ENCODE measurements at regions not wholly inside any gene's neighbourhood (a gene's known extent, or its start where the extent isn't known, plus 50 kb on each side); places are given as distances from the start of the nearest gene placed in this dataset.

DNA sequence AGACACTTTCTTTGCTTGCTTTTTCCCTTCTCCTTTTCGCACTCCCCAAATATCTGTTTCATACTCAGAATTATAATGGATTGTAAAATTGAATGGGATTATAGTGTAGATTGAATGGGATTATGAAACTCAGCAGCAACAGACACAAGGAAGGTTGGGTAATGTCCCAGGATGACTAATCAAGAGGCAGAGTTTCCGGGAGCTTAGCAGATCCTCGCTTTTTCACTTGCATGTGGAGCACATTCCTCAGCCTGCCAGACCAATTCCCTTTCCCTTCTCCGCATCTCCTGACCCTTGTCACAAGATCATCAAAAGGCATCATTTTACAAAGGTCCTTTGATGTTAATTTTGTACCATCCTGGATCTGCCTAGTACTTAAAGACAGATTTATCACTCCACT is 55.1 kb upstream of the SLC1A1 start:
- Histone ChIP-seq H3K9ac (ENCODE audit: low read length) (no peak overlapping the region), H3K4me3 (ENCODE audit: low read length) (no peak overlapping the region), H3K9me3 (ENCODE audit: control insufficient read depth, low read length) (peaks cover 3% of the 10 kb centered on the region), H3K27me3 (replicated peaks; ENCODE audit: control insufficient read depth, insufficient read depth, low read length) (no peaks in the 10 kb centered on the region), H3K36me3 (ENCODE audit: control insufficient read depth, insufficient read depth, low read length, severe bottlenecking) (no peaks in the 10 kb centered on the region), H3K4me1 (ENCODE audit: control insufficient read depth, insufficient read depth, low read length) (peaks cover 15% of the 10 kb centered on the region)
- DNase-seq (ENCODE audit: low read depth) = peak; percentile 47

DNA sequence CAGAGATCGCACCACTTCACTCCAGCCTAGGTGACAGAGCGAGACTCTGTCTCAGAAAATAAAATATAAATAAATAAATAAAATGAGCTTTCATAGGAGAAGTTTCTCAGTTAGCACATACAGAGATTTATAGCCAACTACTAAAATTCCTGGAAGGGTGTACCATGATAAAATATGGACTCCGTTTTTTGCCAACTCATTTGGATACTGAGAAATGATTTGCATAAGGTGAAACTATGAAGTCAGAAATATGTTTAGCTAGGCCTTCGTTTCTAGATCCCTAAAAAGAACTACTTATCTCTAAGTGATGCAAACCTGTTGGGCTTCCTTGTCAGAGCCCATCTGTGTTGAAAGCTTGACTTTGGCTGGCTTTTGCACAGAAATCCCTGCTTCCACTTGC is 56.9 kb upstream of the SLC1A1 start:
- Histone ChIP-seq H3K9ac (ENCODE audit: low read length) (no peak overlapping the region), H3K9me3 (ENCODE audit: control insufficient read depth, low read length) (no peaks in the 10 kb centered on the region), H3K36me3 (ENCODE audit: control insufficient read depth, insufficient read depth, low read length, severe bottlenecking) (no peaks in the 10 kb centered on the region), H3K4me1 (ENCODE audit: control insufficient read depth, insufficient read depth, low read length) (peaks cover 21% of the 10 kb centered on the region), H3K4me3 (ENCODE audit: low read length) (no peak overlapping the region), H3K27me3 (replicated peaks; ENCODE audit: control insufficient read depth, insufficient read depth, low read length) (no peaks in the 10 kb centered on the region)
- no peak for DNase-seq (ENCODE audit: low read depth)

DNA sequence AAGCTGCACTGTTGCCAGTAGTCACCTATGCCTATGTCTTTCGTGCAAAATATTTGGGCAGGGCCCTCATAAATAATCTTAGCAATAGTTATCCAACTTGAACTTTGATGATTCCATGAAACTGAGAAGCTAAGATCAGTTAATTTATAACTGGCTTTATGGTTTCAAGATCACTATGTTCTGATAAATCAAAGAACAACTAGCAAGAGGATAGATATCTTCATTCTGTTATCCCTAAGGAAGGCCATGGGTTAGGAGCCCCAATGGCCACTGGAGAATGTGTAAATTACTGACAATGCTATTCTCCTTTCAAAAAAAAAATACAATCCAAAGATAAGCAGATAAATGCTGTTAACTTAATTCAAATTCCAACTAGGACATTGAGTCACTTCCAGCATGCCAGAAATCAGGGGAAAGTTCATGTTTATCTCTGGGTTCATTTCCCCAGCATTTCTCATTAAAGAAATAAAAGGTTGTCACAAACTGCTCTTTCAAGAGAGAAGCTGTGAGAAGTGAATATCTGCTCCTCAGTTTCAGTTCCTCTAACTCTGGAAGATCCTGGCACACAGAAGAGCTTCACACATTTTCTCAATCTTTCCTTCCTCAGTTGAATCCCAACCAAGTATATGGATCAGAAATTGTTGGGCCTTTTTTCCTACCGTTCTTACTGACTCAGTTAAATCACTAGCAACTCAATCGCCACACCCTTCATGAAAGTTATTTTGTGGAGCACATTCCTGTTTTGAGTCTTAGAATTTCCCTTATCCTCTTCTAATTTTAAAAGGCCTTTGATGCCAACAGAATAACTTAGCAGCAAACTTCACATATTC is 59.6 kb upstream of the SLC1A1 start:
- no peaks in the 10 kb centered on the region for H3K9me3 ChIP-seq (ENCODE audit: control insufficient read depth, low read length)
- H3K4me1 ChIP-seq (ENCODE audit: control insufficient read depth, insufficient read depth, low read length) = peaks cover 30% of the 10 kb centered on the region
- H3K4me3 ChIP-seq (ENCODE audit: low read length) = peak overlapping the region; percentile 45
- H3K9ac ChIP-seq (ENCODE audit: low read length) = peak overlapping the region; percentile 77
- H3K27me3 ChIP-seq (replicated peaks; ENCODE audit: control insufficient read depth, insufficient read depth, low read length) = no peaks in the 10 kb centered on the region
- DNase-seq (ENCODE audit: low read depth) = peak; percentile 40
- no peaks in the 10 kb centered on the region for H3K36me3 ChIP-seq (ENCODE audit: control insufficient read depth, insufficient read depth, low read length, severe bottlenecking)

DNA sequence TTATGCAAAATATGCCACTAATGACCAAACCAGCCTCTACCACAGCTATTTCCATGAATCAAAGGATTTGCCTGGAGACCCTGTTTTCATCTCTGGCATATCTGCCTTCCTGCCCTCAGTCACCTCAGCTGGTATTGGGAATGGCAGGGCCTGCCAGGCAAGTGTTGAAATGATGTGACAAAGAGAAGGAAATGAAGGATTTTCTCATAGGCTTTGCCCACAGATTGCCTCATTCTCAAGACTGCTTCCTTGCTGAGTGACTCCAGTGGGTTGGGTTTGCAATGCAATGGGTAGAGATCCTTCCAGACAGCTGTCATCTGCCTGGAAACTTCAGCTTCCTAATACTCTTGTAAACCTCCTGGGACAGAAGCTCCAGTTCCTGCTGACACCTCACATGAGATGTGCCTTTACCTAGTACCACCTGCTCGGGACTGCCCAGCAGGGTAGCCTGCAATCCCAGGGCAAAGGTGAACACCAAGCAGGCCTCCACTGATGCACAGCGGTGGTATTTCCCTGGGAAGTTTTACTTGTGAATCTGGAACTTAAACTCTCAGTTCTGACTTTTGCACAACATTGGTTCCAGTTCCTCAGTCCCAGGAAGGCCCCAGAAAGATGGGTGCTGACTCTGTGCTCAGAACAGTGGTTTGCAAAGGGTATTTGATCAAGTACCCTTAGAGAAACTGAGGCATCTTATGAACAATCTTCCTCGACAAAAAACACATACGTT is 64.8 kb upstream of the SLC1A1 start:
- no peaks in the 10 kb centered on the region for H3K27me3 ChIP-seq (replicated peaks; ENCODE audit: control insufficient read depth, insufficient read depth, low read length)
- peak; percentile 65 for DNase-seq (ENCODE audit: low read depth)
- peaks cover 38% of the 10 kb centered on the region for H3K4me1 ChIP-seq (ENCODE audit: control insufficient read depth, insufficient read depth, low read length)
- no peak overlapping the region for H3K4me3 ChIP-seq (ENCODE audit: low read length)
- H3K9ac ChIP-seq (ENCODE audit: low read length) = no peak overlapping the region
- no peaks in the 10 kb centered on the region for H3K9me3 ChIP-seq (ENCODE audit: control insufficient read depth, low read length)
- H3K36me3 ChIP-seq (ENCODE audit: control insufficient read depth, insufficient read depth, low read length, severe bottlenecking) = no peaks in the 10 kb centered on the region

DNA sequence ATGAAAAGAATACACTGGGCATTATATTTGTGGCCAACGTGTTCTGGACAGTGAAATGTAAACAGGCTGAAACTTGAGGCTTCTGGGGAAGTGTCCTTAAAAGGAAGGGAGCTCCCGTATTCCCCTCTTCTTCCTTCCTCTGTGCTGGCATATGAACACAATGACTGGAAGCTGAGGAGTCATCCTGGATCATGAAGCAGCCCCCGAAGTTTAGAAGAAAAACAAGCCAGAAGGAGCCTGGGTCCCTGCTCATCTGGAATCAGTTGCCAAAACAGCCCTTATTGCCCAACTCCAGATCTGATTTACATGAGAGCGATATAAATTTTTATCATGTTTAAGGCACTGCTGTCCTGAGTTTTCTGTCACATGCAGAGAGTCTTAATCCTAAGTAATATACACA is 65.4 kb upstream of the SLC1A1 start:
- no peak overlapping the region for H3K9ac ChIP-seq (ENCODE audit: low read length)
- H3K4me1 ChIP-seq (ENCODE audit: control insufficient read depth, insufficient read depth, low read length) = peaks cover 32% of the 10 kb centered on the region
- H3K36me3 ChIP-seq (ENCODE audit: control insufficient read depth, insufficient read depth, low read length, severe bottlenecking) = no peaks in the 10 kb centered on the region
- H3K4me3 ChIP-seq (ENCODE audit: low read length) = no peak overlapping the region
- DNase-seq (ENCODE audit: low read depth) = peak; percentile 57
- H3K9me3 ChIP-seq (ENCODE audit: control insufficient read depth, low read length) = no peaks in the 10 kb centered on the region
- no peaks in the 10 kb centered on the region for H3K27me3 ChIP-seq (replicated peaks; ENCODE audit: control insufficient read depth, insufficient read depth, low read length)

DNA sequence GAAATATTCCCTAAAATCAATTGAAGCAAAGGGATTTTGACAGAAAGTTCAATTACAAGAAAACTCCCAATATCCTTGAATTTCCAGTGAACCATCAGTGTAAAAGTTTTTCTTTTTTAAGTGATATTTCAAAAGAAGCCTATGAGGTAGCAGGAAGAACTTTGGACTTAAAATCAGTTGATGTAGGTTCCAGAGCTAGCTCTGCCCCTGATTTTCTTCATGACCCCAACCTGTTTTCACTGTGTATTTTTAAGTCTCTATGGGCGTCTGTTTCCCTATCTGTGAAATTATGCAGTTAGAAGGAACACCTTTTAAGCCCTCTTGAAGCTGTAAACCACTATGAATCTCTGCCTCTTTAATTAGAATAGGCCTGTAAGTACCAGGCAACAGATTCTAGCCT is 66.2 kb upstream of the SLC1A1 start:
- no peak for DNase-seq (ENCODE audit: low read depth)
- H3K9me3 ChIP-seq (ENCODE audit: control insufficient read depth, low read length) = no peaks in the 10 kb centered on the region
- no peaks in the 10 kb centered on the region for H3K27me3 ChIP-seq (replicated peaks; ENCODE audit: control insufficient read depth, insufficient read depth, low read length)
- no peak overlapping the region for H3K9ac ChIP-seq (ENCODE audit: low read length)
- no peak overlapping the region for H3K4me3 ChIP-seq (ENCODE audit: low read length)
- peaks cover 31% of the 10 kb centered on the region for H3K4me1 ChIP-seq (ENCODE audit: control insufficient read depth, insufficient read depth, low read length)
- H3K36me3 ChIP-seq (ENCODE audit: control insufficient read depth, insufficient read depth, low read length, severe bottlenecking) = no peaks in the 10 kb centered on the region

DNA sequence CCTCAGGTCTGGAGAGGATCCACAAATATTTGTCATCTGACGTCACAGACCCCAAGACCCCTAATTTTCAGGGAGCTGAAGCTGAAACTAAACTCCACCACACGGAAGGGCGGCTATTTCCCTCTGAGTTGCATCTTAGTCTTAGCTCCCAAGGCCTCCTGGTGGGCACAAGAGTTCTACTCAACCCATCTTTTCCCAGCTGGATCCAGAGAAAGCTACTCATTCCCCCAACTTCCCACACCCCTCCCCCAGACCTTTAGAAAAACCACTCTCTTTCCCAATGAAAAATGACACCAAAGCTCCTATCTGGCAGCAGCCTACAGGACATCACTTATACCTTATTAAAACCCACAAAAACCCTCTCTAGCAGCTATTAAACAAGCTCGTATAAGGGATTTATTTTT is 67.1 kb upstream of the SLC1A1 start:
- H3K27me3 ChIP-seq (replicated peaks; ENCODE audit: control insufficient read depth, insufficient read depth, low read length) = no peaks in the 10 kb centered on the region
- H3K36me3 ChIP-seq (ENCODE audit: control insufficient read depth, insufficient read depth, low read length, severe bottlenecking) = no peaks in the 10 kb centered on the region
- peaks cover 39% of the 10 kb centered on the region for H3K4me1 ChIP-seq (ENCODE audit: control insufficient read depth, insufficient read depth, low read length)
- H3K9ac ChIP-seq (ENCODE audit: low read length) = no peak overlapping the region
- no peak overlapping the region for H3K4me3 ChIP-seq (ENCODE audit: low read length)
- no peak for DNase-seq (ENCODE audit: low read depth)
- no peaks in the 10 kb centered on the region for H3K9me3 ChIP-seq (ENCODE audit: control insufficient read depth, low read length)

DNA sequence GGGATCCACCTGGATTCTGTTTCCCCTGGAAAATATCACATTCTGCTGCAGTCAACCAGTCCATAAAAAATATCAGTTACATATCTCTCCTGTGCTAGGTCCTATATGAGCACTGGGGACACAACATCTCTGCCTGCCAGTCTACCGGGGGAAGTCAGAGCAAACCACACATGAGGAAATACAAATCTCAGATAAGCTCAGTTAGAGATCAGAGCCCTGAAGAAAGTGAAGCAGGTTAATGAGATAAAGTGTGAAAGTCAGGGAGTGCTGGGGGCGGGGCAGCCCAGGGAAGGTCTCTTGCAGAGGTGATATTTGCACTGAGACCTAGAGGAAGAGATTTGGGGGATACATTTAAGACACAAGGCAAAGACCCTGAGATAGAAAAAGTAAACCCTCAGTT is 67.8 kb upstream of the SLC1A1 start:
- no peak overlapping the region for H3K4me3 ChIP-seq (ENCODE audit: low read length)
- H3K27me3 ChIP-seq (replicated peaks; ENCODE audit: control insufficient read depth, insufficient read depth, low read length) = no peaks in the 10 kb centered on the region
- H3K9ac ChIP-seq (ENCODE audit: low read length) = no peak overlapping the region
- DNase-seq (ENCODE audit: low read depth) = no peak
- no peaks in the 10 kb centered on the region for H3K9me3 ChIP-seq (ENCODE audit: control insufficient read depth, low read length)
- H3K4me1 ChIP-seq (ENCODE audit: control insufficient read depth, insufficient read depth, low read length) = peaks cover 44% of the 10 kb centered on the region
- no peaks in the 10 kb centered on the region for H3K36me3 ChIP-seq (ENCODE audit: control insufficient read depth, insufficient read depth, low read length, severe bottlenecking)

DNA sequence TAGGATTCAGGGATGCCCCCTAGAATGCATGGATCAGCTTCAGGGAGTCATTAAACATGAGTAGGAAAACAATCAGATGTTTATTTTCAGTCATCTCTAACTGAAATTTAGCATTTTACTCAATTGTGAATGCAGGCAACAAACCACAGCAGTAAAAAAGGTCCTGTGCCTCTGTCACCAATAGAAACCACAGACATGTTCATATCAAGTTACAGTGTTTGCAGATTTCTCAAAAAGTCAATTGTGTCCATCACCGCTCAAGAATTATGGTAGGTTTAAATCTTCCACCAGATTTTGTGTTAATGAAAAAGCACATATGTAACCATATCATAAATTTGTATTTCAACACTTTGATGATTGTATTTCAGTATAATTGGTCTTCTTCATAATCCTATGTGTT is 68.4 kb upstream of the SLC1A1 start:
- peaks cover 51% of the 10 kb centered on the region for H3K4me1 ChIP-seq (ENCODE audit: control insufficient read depth, insufficient read depth, low read length)
- no peaks in the 10 kb centered on the region for H3K36me3 ChIP-seq (ENCODE audit: control insufficient read depth, insufficient read depth, low read length, severe bottlenecking)
- no peaks in the 10 kb centered on the region for H3K27me3 ChIP-seq (replicated peaks; ENCODE audit: control insufficient read depth, insufficient read depth, low read length)
- no peak overlapping the region for H3K9ac ChIP-seq (ENCODE audit: low read length)
- DNase-seq (ENCODE audit: low read depth) = peak; percentile 23
- H3K4me3 ChIP-seq (ENCODE audit: low read length) = no peak overlapping the region
- H3K9me3 ChIP-seq (ENCODE audit: control insufficient read depth, low read length) = no peaks in the 10 kb centered on the region

DNA sequence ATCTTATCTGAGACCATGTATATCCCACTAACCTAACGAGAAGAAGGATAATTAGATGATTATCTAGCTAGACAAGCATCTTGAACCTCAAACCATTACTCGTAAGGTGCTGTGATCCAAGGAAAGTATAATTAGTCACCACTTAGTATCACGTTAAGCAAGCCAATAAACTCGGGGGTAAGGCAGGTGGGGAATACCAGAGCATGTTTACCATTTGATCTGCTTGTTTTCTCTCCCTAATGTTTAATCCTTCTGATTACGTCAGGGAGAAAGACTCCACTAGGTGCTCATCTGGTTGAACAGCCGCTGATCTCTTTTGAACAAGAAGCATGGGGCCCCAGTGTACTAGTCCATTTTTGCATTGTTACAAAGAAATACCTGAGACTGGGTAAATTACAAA is 69.9 kb upstream of the SLC1A1 start:
- DNase-seq (ENCODE audit: low read depth) = no peak
- H3K27me3 ChIP-seq (replicated peaks; ENCODE audit: control insufficient read depth, insufficient read depth, low read length) = no peaks in the 10 kb centered on the region
- no peaks in the 10 kb centered on the region for H3K9me3 ChIP-seq (ENCODE audit: control insufficient read depth, low read length)
- no peak overlapping the region for H3K9ac ChIP-seq (ENCODE audit: low read length)
- H3K36me3 ChIP-seq (ENCODE audit: control insufficient read depth, insufficient read depth, low read length, severe bottlenecking) = no peaks in the 10 kb centered on the region
- H3K4me1 ChIP-seq (ENCODE audit: control insufficient read depth, insufficient read depth, low read length) = peaks cover 41% of the 10 kb centered on the region
- H3K4me3 ChIP-seq (ENCODE audit: low read length) = no peak overlapping the region

DNA sequence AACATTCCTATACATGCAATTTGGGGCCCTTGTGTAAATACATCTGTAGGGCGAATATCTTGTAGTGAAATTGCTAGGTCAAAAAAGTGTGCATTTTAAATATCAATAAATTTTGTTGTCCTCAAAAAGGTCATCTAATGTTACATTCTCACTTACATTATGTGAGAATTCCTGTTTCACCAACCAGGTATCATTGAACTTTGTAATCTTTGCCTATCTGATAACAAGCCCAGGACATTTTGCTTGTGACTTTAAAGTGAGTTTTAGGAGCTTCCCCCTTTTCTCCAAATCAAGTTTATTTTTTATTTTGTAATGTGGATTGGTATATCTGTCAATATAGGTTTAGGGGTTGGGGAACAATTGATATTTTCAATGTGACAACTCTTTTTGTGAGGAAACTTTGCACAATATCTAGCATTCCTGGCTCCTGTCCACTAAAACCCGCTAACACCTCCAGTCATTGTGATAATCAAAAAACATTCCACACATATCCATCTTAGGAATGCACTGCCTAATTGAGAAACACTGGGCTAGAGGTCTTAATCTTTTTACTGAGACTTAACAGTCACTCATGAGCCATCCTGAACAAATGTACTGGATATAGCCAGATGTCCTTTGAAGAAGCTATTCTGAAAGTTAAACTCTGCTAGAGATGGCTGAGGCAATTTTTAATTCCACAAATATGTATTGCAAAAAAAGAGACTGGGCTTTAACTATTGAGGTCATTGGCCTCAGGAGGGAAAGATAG is 72.5 kb upstream of the SLC1A1 start:
- H3K9me3 ChIP-seq (ENCODE audit: control insufficient read depth, low read length) = no peaks in the 10 kb centered on the region
- peak overlapping the region; percentile 27 for H3K9ac ChIP-seq (ENCODE audit: low read length)
- no peak overlapping the region for H3K4me3 ChIP-seq (ENCODE audit: low read length)
- peak; percentile 84 for DNase-seq (ENCODE audit: low read depth)
- peaks cover 36% of the 10 kb centered on the region for H3K4me1 ChIP-seq (ENCODE audit: control insufficient read depth, insufficient read depth, low read length)
- no peaks in the 10 kb centered on the region for H3K36me3 ChIP-seq (ENCODE audit: control insufficient read depth, insufficient read depth, low read length, severe bottlenecking)
- no peaks in the 10 kb centered on the region for H3K27me3 ChIP-seq (replicated peaks; ENCODE audit: control insufficient read depth, insufficient read depth, low read length)
